NT2/D1 (cell line): ENCODE measurements at regions not wholly inside any gene's neighbourhood (a gene's known extent, or its start where the extent isn't known, plus 50 kb on each side); places are given as distances from the start of the nearest gene placed in this dataset.
"Not testable (repeated sequence)": the region's sequence is repeated elsewhere in the genome, so short reads cannot be mapped to it uniquely, and the experiment has no call there.

ENCODE experiments used
- SUZ12 ChIP-seq: IDR thresholded peaks from 2 replicates; pipeline ENCODE4 v1.6.1; 2011; ENCODE audit not compliant: insufficient read length, insufficient read depth; ENCODE audit errors: extremely low read depth
- YY1 ChIP-seq: IDR thresholded peaks from 2 replicates; pipeline ENCODE4 v1.6.1; 2011; ENCODE audit not compliant: insufficient read length, insufficient read depth

GRCh38 chr11:23335586-23335985 lies 475.3 kb upstream of the CCDC179 start:
- TF ChIP-seq YY1, SUZ12: not testable (repeated sequence)
